HEK293 (cell line): ENCODE measurements at regions not wholly inside any gene's neighbourhood (a gene's known extent, or its start where the extent isn't known, plus 50 kb on each side); places are given as distances from the start of the nearest gene placed in this dataset.

Source experiments
- HOXD13 ChIP-seq: sonication (generic); formaldehyde crosslinking; IDR thresholded peaks from 2 replicates; pipeline ENCODE4 v1.8.0; 2022; ENCODE audit warnings: missing genetic modification reagents, borderline replicate concordance
- MZF1 ChIP-seq: fragments of 450-650 bp; formaldehyde crosslinking; IDR thresholded peaks from 2 replicates; pipeline ENCODE4 v1.5.1; 2017; ENCODE audit warnings: missing biosample characterization, missing genetic modification characterization, borderline replicate concordance
- PRDM2 ChIP-seq: fragments of 450-650 bp; formaldehyde crosslinking; IDR thresholded peaks from 2 replicates; pipeline ENCODE4 v1.5.1; 2016; ENCODE audit warnings: missing biosample characterization, missing genetic modification characterization, borderline replicate concordance
- ZBTB49 ChIP-seq: fragments of 450-650 bp; formaldehyde crosslinking; IDR thresholded peaks from 2 replicates; pipeline ENCODE4 v1.5.1; 2016; ENCODE audit warnings: missing biosample characterization, missing genetic modification characterization, low read depth
- ZBTB6 ChIP-seq: fragments of 450-650 bp; formaldehyde crosslinking; IDR thresholded peaks from 2 replicates; pipeline ENCODE4 v1.5.1; 2017; ENCODE audit warnings: missing biosample characterization, missing genetic modification characterization
- ZNF169 ChIP-seq: fragments of 450-650 bp; formaldehyde crosslinking; IDR thresholded peaks from 2 replicates; pipeline ENCODE4 v1.5.1; 2016; ENCODE audit warnings: missing biosample characterization, missing genetic modification characterization
- ZNF37A ChIP-seq: fragments of 450-650 bp; IDR thresholded peaks from 2 replicates; pipeline ENCODE4 v1.5.1; 2018; ENCODE audit warnings: missing biosample characterization, missing genetic modification characterization
- ZNF501 ChIP-seq: fragments of 450-650 bp; formaldehyde crosslinking; IDR thresholded peaks from 2 replicates; pipeline ENCODE4 v1.5.1; 2016; ENCODE audit warnings: missing biosample characterization, missing genetic modification characterization
- ZNF530 ChIP-seq: fragments of 450-650 bp; formaldehyde crosslinking; IDR thresholded peaks from 2 replicates; pipeline ENCODE4 v1.5.1; 2016; ENCODE audit warnings: low read depth, missing biosample characterization, missing genetic modification characterization
- ZNF555 ChIP-seq: fragments of 450-650 bp; formaldehyde crosslinking; conservative IDR thresholded peaks from 2 replicates; pipeline ENCODE4 v1.5.1; 2017; ENCODE audit warnings: missing biosample characterization, mild to moderate bottlenecking, missing genetic modification characterization, inconsistent platforms
- ZNF639 ChIP-seq: fragments of 450-650 bp; formaldehyde crosslinking; IDR thresholded peaks from 2 replicates; pipeline ENCODE4 v1.5.1; 2016; ENCODE audit warnings: missing biosample characterization, missing genetic modification characterization
- ZNF704 ChIP-seq: fragments of 450-650 bp; formaldehyde crosslinking; IDR thresholded peaks from 2 replicates; pipeline ENCODE4 v1.5.1; 2016; ENCODE audit warnings: missing biosample characterization, missing genetic modification characterization
- ZSCAN16 ChIP-seq: fragments of 450-650 bp; formaldehyde crosslinking; IDR thresholded peaks from 2 replicates; pipeline ENCODE4 v1.5.1; 2016; ENCODE audit warnings: missing biosample characterization, missing genetic modification characterization
- ZSCAN4 ChIP-seq: fragments of 450-650 bp; formaldehyde crosslinking; IDR thresholded peaks from 2 replicates; pipeline ENCODE4 v1.5.1; 2017; ENCODE audit warnings: missing biosample characterization, missing genetic modification characterization

- TF ChIP-seq ZNF704 (no peak), ZSCAN4 (tag by site-specific recombination) (no peak), ZBTB49 (tag by site-specific recombination) (no peak), ZNF37A (no peak), HOXD13 (CRISPR knock-in tag) (no peak), ZNF639 (no peak), ZNF555 (tag by site-specific recombination) (no peak), ZNF530 (tag by site-specific recombination) (no peak), MZF1 (no peak), ZSCAN16 (tag by site-specific recombination) (no peak), ZNF501 (tag by site-specific recombination) (no peak), ZNF169 (tag by site-specific recombination) (no peak), ZBTB6 (tag by site-specific recombination) (no peak), PRDM2 (tag by site-specific recombination) (no peak)
Observed at GRCh38 chr2:200255549-200255948, 50.9 kb upstream of the SPATS2L start (continued).
